ENCODE measurements at regions not wholly inside any gene's neighbourhood (a gene's known extent, or its start where the extent isn't known, plus 50 kb on each side); places are given as distances from the start of the nearest gene placed in this dataset.

DNA sequence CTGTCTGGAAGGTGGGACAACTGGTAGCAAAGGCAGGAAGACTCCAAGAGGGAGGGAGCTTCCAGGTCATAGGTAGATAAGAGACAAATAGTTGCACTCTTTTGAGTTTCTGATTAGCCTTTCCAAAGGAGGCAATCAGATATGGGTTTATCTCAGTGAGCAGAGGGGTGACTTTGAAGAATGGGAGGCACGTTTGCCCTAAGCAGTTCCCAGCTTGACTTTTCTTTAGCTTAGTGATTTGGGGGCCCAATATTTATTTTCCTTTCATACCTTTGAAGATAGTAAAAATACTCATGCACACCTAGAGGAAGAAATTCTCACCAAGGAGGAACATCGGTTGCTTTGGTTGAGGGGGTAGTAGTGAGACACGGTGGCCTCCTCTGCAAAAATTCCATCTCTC is 212.1 kb upstream of the SVIL start:
- no peak for TF ChIP-seq POLR2AphosphoS5 (IDR thresholded peaks at IDR 0.05; ENCODE audit: low read depth, low read length)
- TF ChIP-seq RAD21 (IDR thresholded peaks at IDR 0.05; ENCODE audit: low read length) = no peak
- TF ChIP-seq, protein P1, sequence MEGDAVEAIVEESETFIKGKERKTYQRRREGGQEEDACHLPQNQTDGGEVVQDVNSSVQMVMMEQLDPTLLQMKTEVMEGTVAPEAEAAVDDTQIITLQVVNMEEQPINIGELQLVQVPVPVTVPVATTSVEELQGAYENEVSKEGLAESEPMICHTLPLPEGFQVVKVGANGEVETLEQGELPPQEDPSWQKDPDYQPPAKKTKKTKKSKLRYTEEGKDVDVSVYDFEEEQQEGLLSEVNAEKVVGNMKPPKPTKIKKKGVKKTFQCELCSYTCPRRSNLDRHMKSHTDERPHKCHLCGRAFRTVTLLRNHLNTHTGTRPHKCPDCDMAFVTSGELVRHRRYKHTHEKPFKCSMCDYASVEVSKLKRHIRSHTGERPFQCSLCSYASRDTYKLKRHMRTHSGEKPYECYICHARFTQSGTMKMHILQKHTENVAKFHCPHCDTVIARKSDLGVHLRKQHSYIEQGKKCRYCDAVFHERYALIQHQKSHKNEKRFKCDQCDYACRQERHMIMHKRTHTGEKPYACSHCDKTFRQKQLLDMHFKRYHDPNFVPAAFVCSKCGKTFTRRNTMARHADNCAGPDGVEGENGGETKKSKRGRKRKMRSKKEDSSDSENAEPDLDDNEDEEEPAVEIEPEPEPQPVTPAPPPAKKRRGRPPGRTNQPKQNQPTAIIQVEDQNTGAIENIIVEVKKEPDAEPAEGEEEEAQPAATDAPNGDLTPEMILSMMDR (IDR thresholded peaks at IDR 0.05) = no peak
- TF ChIP-seq, protein P2, sequence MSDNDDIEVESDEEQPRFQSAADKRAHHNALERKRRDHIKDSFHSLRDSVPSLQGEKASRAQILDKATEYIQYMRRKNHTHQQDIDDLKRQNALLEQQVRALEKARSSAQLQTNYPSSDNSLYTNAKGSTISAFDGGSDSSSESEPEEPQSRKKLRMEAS (IDR thresholded peaks at IDR 0.05; ENCODE audit: low read depth) = no peak
- TF ChIP-seq JUND (IDR thresholded peaks at IDR 0.05) = no peak
- TF ChIP-seq ELF1 (IDR thresholded peaks at IDR 0.05) = no peak

Measured in SK-N-SH (cell line).